GM12878 (cell line): ENCODE measurements at regions not wholly inside any gene's neighbourhood (a gene's known extent, or its start where the extent isn't known, plus 50 kb on each side); places are given as distances from the start of the nearest gene placed in this dataset.

Experiments
- ATAC-seq: fragments of 200-7000 bp; cut with Tn5 transposase; 3 replicates; pipeline ENCODE4 v1.9.1; 2020; ENCODE audit warnings: mild to moderate bottlenecking, moderate library complexity
- BruUV-seq: library from RNA; stranded (reverse); fragments of 400-500 nt; replicated peaks from 2 replicates; lab custom pipeline; 2021; lab: Mats Ljungman, UMichigan
- CTCF ChIA-PET: fragments of 300-600 bp; sonication (Branson Sonifier 250); formaldehyde crosslinking; extraction: SDS; loops from one replicate; lab custom pipeline; 2021; ENCODE audit warnings: inconsistent platforms; lab: Yijun Ruan, JAX
- POLR2A ChIA-PET: fragments of 350-600 bp; formaldehyde crosslinking; extraction: SDS; loops from one replicate; lab custom pipeline; 2021; ENCODE audit warnings: inconsistent platforms; lab: Charles Lee
- RAD21 ChIA-PET: fragments of 300-600 bp; sonication (Branson Sonifier 250); formaldehyde crosslinking; loops from one replicate; lab custom pipeline; 2023; ENCODE audit warnings: antibody characterized with exemption; ENCODE audit not compliant: unreplicated experiment; lab: Charles Lee
- SMC1A ChIA-PET: fragments of 300-600 bp; sonication (Branson Sonifier 250); formaldehyde crosslinking; loops from one replicate; lab custom pipeline; 2023; ENCODE audit not compliant: unreplicated experiment, uncharacterized antibody; lab: Charles Lee
- DNase-seq: peaks from one replicate; pipeline ENCODE4 v3.0.0-alpha.2; 2011; ENCODE audit warnings: low read depth, low spot score
- FAIRE-seq: peaks from 3 replicates; lab custom pipeline; 2011; peaks lifted over from hg19 to GRCh38; lab: Jason Lieb, UNC
- H2AFZ ChIP-seq: 2 replicates; pipeline ENCODE4 v1.6.0; 2011; ENCODE audit warnings: low read depth, low read length, control low read depth; ENCODE audit not compliant: control insufficient read depth
- H3K27ac ChIP-seq: 2 replicates; pipeline ENCODE4 v1.5.1; 2011; ENCODE audit warnings: control low read depth; ENCODE audit not compliant: control insufficient read depth, insufficient read depth
- H3K27me3 ChIP-seq, 2 experiments: replicated peaks in 1 of 2; 2 replicates each; pipeline versions ENCODE4 v1.6.0 to v1.6.1; 2011; ENCODE audit warnings: low read length in 1 of 2; ENCODE audit not compliant: control insufficient read depth in 2 of 2, insufficient read depth in 2 of 2
- H3K36me3 ChIP-seq, 2 experiments: 2 replicates each; pipeline ENCODE4 v1.5.1; 2011; ENCODE audit warnings: low read length in 1 of 2; ENCODE audit not compliant: control insufficient read depth in 2 of 2, insufficient read depth in 2 of 2
- H3K4me1 ChIP-seq: 2 replicates; pipeline ENCODE4 v1.6.1; 2011; ENCODE audit warnings: mild to moderate bottlenecking, low read length, moderate library complexity, mixed read lengths; ENCODE audit not compliant: control insufficient read depth, insufficient read depth
- H3K4me2 ChIP-seq: 2 replicates; pipeline ENCODE4 v1.6.0; 2011; ENCODE audit warnings: control low read depth; ENCODE audit not compliant: control insufficient read depth, insufficient read depth
- H3K4me3 ChIP-seq: fragments of 200-600 bp; sonication (generic); 2 replicates; pipeline ENCODE4 v1.5.1; 2016
- H3K79me2 ChIP-seq: 2 replicates; pipeline ENCODE4 v1.6.0; 2011; ENCODE audit warnings: low read length; ENCODE audit not compliant: control insufficient read depth, insufficient read depth
- H3K9ac ChIP-seq: 2 replicates; pipeline ENCODE4 v1.8.0; 2011; ENCODE audit warnings: low read length, control low read depth, mixed read lengths; ENCODE audit not compliant: control insufficient read depth, insufficient read depth
- H3K9me3 ChIP-seq: replicated peaks from 3 replicates; pipeline ENCODE4 v1.5.1; 2011; ENCODE audit warnings: mild to moderate bottlenecking, low read length; ENCODE audit not compliant: control insufficient read depth, insufficient read depth
- H4K20me1 ChIP-seq: 2 replicates; pipeline ENCODE4 v1.6.0; 2011; ENCODE audit not compliant: control insufficient read depth, insufficient read depth
- FOXM1 ChIP-seq: IDR thresholded peaks from 2 replicates; pipeline ENCODE4 v1.6.1; 2012; ENCODE audit warnings: low read depth, mild to moderate bottlenecking, inconsistent platforms, low read length, moderate library complexity
- MEF2B ChIP-seq: fragments of 450-650 bp; IDR thresholded peaks from 2 replicates; pipeline ENCODE4 v1.6.1; 2018; ENCODE audit warnings: mild to moderate bottlenecking, moderate library complexity; ENCODE audit not compliant: partially characterized antibody, poor library complexity, severe bottlenecking
- NFYB ChIP-seq: IDR thresholded peaks from 2 replicates; pipeline ENCODE4 v1.6.1; 2011; ENCODE audit warnings: low read depth, mild to moderate bottlenecking, low read length, improper control_type of control experiment, moderate library complexity; ENCODE audit not compliant: insufficient read depth
- RAD51 ChIP-seq: fragments of 450-650 bp; IDR thresholded peaks from 2 replicates; pipeline ENCODE4 v1.6.1; 2016; ENCODE audit warnings: moderate library complexity, mild to moderate bottlenecking, inconsistent platforms
- RB1 ChIP-seq: fragments of 450-650 bp; formaldehyde crosslinking; IDR thresholded peaks from 2 replicates; pipeline ENCODE4 v1.6.1; 2017; ENCODE audit warnings: mild to moderate bottlenecking, borderline replicate concordance
- SKIL ChIP-seq: fragments of 450-650 bp; IDR thresholded peaks from 2 replicates; pipeline ENCODE4 v1.6.1; 2017; ENCODE audit warnings: mild to moderate bottlenecking, low read depth, inconsistent platforms; ENCODE audit not compliant: poor library complexity, severe bottlenecking
- TCF7 ChIP-seq: IDR thresholded peaks from 2 replicates; pipeline ENCODE4 v1.6.1; 2014; ENCODE audit warnings: antibody characterized with exemption, borderline replicate concordance
- USF1 ChIP-seq: IDR thresholded peaks from 2 replicates; pipeline ENCODE4 v1.6.1; 2011; ENCODE audit warnings: borderline replicate concordance, low read depth, mild to moderate bottlenecking, moderate library complexity, mixed read lengths, low read length; ENCODE audit not compliant: insufficient read depth; ENCODE audit errors: extremely low read length
- WRNIP1 ChIP-seq: IDR thresholded peaks from 2 replicates; pipeline ENCODE4 v1.6.1; 2011; ENCODE audit warnings: low read depth, low read length, improper control_type of control experiment, borderline replicate concordance
- WGBS: methylation state at CpG from one replicate; pipeline ENCODE4 v1.1.6; 2016; ENCODE audit warnings: low lambda C conversion rate; ENCODE audit not compliant: insufficient replicate concordance, insufficient coverage; ENCODE audit errors: missing lambda C conversion rate; 5-methylcytosine and 5-hydroxymethylcytosine counted together
- in situ Hi-C: fragments of 300-500 bp; cut with MboI; formaldehyde crosslinking; loops from 9 replicates; pipeline ENCODE4 v1.14.3; 2018; ENCODE audit warnings: mixed read lengths
- intact Hi-C: fragments of 100-400 bp; cut with micrococcal nuclease; formaldehyde crosslinking; loops from one replicate; pipeline ENCODE4 v1.14.2; 2022; ENCODE audit not compliant: unreplicated experiment

GRCh38 chr4:83172371-83172770 is 57.8 kb upstream of the PLAC8 start:
- Histone ChIP-seq H3K4me3 (no peak overlapping the region), H3K79me2 (no peaks in the 10 kb centered on the region; the same call in 1 of the 2 replicates), H4K20me1 (no peaks in the 10 kb centered on the region)
- CTCF ChIA-PET, result interaction anchor here (1.0 to 1.8 kb wide), 3 partner anchors 54 to 108 kb away, joined by 3 to 7 read pairs (median 3); no protein-coding TSS in a partner anchor
- RAD21 ChIA-PET, result interaction anchor here (0.5 to 3.3 kb wide), 6 partner anchors 40 to 161 kb away, joined by 3 to 18 read pairs (median 8); no protein-coding TSS in a partner anchor
- TF ChIP-seq USF1 (no peak), MEF2B (peak; percentile 34)
- TF ChIP-seq, all 136 proteins: peak for 1
- no peaks in the 10 kb centered on the region for H3K27me3 ChIP-seq
- H2AFZ ChIP-seq, result no peak overlapping the region
- SMC1A ChIA-PET, result interaction anchor here (2.3 to 4.6 kb wide), 7 partner anchors 19 to 62 kb away, joined by 7 to 51 read pairs (median 11); partner anchors contain the start of gene PLAC8
- H3K9ac ChIP-seq, result no peak overlapping the region
- H3K4me1 ChIP-seq, result peaks cover 57% of the 10 kb centered on the region
- peak overlapping the region; percentile 58 for H3K27ac ChIP-seq
- in situ Hi-C loops (no loop called here), intact Hi-C loops (no loop called here)
- BruUV-seq, result no TSS peak
- peaks cover 4% of the 10 kb centered on the region; the same call in 2 of the 3 replicates for H3K9me3 ChIP-seq
- POLR2A ChIA-PET, result interaction anchor here (0.6 to 3.3 kb wide), 6 partner anchors 8 to 350 kb away, joined by 3 to 13 read pairs (median 4); no protein-coding TSS in a partner anchor
- no peaks in the 10 kb centered on the region for H3K36me3 ChIP-seq
- ATAC-seq (no peak), FAIRE-seq (no peak), DNase-seq (no peak)
- 76% methylated on average over 5 of the region's 5 CpGs for WGBS
- H3K4me2 ChIP-seq, result peak overlapping the region; percentile 22; the same call in 1 of the 2 replicates

GRCh38 chr4:83171436-83172039 is 57.0 kb upstream of the PLAC8 start:
- intact Hi-C loops, result no loop called here
- FAIRE-seq (no peak), DNase-seq (no peak), ATAC-seq (no peak)
- Histone ChIP-seq H3K9ac (no peak overlapping the region), H2AFZ (peak overlapping the region; percentile 5), H3K36me3 (no peaks in the 10 kb centered on the region), H4K20me1 (no peaks in the 10 kb centered on the region), H3K9me3 (peaks cover 4% of the 10 kb centered on the region; the same call in 2 of the 3 replicates), H3K27ac (peak overlapping the region; percentile 52), H3K79me2 (no peaks in the 10 kb centered on the region; the same call in 1 of the 2 replicates), H3K4me2 (no peak overlapping the region), H3K4me1 (peaks cover 48% of the 10 kb centered on the region), H3K27me3 (no peaks in the 10 kb centered on the region), H3K4me3 (no peak overlapping the region)
- ChIA-PET SMC1A (no interaction called here), RAD21 (interaction anchor here (1.2 to 3.3 kb wide), 2 partner anchors 47 to 56 kb away, joined by 3 to 18 read pairs; no protein-coding TSS in a partner anchor), CTCF (no interaction called here), POLR2A (interaction anchor here (0.6 to 3.3 kb wide), 4 partner anchors 9 to 59 kb away, joined by 4 to 13 read pairs (median 4); no protein-coding TSS in a partner anchor)
- BruUV-seq, result no TSS peak
- in situ Hi-C loops, result no loop called here
- whole genome bisulfite sequencing, result 100% methylated on average over 2 of the region's 2 CpGs
- TF ChIP-seq RAD51, result no peak
- TF ChIP-seq NFYB, result no peak
- TF ChIP-seq RB1, result no peak
- TF ChIP-seq SKIL, result no peak
- TF ChIP-seq FOXM1, result no peak
- no peak for TF ChIP-seq WRNIP1
- TF ChIP-seq TCF7, result no peak
